SK-N-SH treated with all-trans-retinoic acid at 6 μM for 48 hours (cell line): ENCODE measurements at regions not wholly inside any gene's neighbourhood (a gene's known extent, or its start where the extent isn't known, plus 50 kb on each side); places are given as distances from the start of the nearest gene placed in this dataset.

Experiments
- ATAC-seq: fragments of 200-7000 bp; cut with Tn5 transposase; 3 replicates; pipeline ENCODE4 v1.9.1; 2020; ENCODE audit warnings: mild to moderate bottlenecking, moderate library complexity
- ARNTL ChIP-seq: fragments of 450-650 bp; formaldehyde crosslinking; IDR thresholded peaks from 2 replicates; pipeline ENCODE4 v1.5.0; 2020; ENCODE audit warnings: low read depth, mild to moderate bottlenecking, moderate library complexity, borderline replicate concordance
- BACH2 ChIP-seq: fragments of 250-450 bp; sonication (Bioruptor Pico); IDR thresholded peaks from 2 replicates; pipeline ENCODE4 v1.9.0; 2021; ENCODE audit warnings: mild to moderate bottlenecking, borderline replicate concordance
- CREB5 ChIP-seq: fragments of 250-450 bp; sonication (Bioruptor Pico); IDR thresholded peaks from 2 replicates; pipeline ENCODE4 v1.5.1; 2020; ENCODE audit warnings: low read depth, mild to moderate bottlenecking, moderate library complexity
- CSDC2 ChIP-seq: fragments of 250-450 bp; sonication (Bioruptor Pico); IDR thresholded peaks from 2 replicates; pipeline ENCODE4 v1.5.0; 2020; ENCODE audit warnings: mild to moderate bottlenecking, moderate library complexity
- CSRNP3 ChIP-seq: fragments of 250-450 bp; sonication (Bioruptor Pico); IDR thresholded peaks from 2 replicates; pipeline ENCODE4 v1.5.1; 2021; ENCODE audit warnings: mild to moderate bottlenecking, moderate library complexity
- ESRRG ChIP-seq: fragments of 250-450 bp; sonication (Bioruptor Pico); IDR thresholded peaks from 2 replicates; pipeline ENCODE4 v1.6.1; 2021; ENCODE audit warnings: mild to moderate bottlenecking
- GLIS3 ChIP-seq: fragments of 250-450 bp; sonication (Bioruptor Pico); IDR thresholded peaks from 2 replicates; pipeline ENCODE4 v1.5.0; 2020; ENCODE audit warnings: mild to moderate bottlenecking, moderate library complexity
- ISL1 ChIP-seq: fragments of 250-450 bp; sonication (Bioruptor Pico); IDR thresholded peaks from 2 replicates; pipeline ENCODE4 v2.1.2; 2022; ENCODE audit warnings: mild to moderate bottlenecking, moderate library complexity
- OSR1 ChIP-seq: fragments of 250-450 bp; sonication (Bioruptor Pico); IDR thresholded peaks from 2 replicates; pipeline ENCODE4 v1.8.0; 2022; ENCODE audit warnings: moderate library complexity, mild to moderate bottlenecking, inconsistent platforms
- PATZ1 ChIP-seq: fragments of 250-450 bp; sonication (Bioruptor Pico); IDR thresholded peaks from 2 replicates; pipeline ENCODE4 v1.8.0; 2020; ENCODE audit warnings: mild to moderate bottlenecking, moderate library complexity, borderline replicate concordance
- POU6F1 ChIP-seq: fragments of 250-450 bp; sonication (Bioruptor Pico); IDR thresholded peaks from 2 replicates; pipeline ENCODE4 v1.8.0; 2021; ENCODE audit warnings: low read depth, mild to moderate bottlenecking, moderate library complexity, borderline replicate concordance
- RARB ChIP-seq: fragments of 250-450 bp; sonication (Bioruptor Pico); IDR thresholded peaks from 2 replicates; pipeline ENCODE4 v1.8.0; 2021; ENCODE audit warnings: mild to moderate bottlenecking, moderate library complexity
- SNAI2 ChIP-seq: fragments of 250-450 bp; sonication (Bioruptor Pico); IDR thresholded peaks from 2 replicates; pipeline ENCODE4 v1.5.0; 2020; ENCODE audit warnings: mild to moderate bottlenecking, moderate library complexity
- TCF4 ChIP-seq: fragments of 250-450 bp; sonication (Bioruptor Pico); IDR thresholded peaks from 2 replicates; pipeline ENCODE4 v1.8.0; 2021; ENCODE audit warnings: mild to moderate bottlenecking, moderate library complexity, borderline replicate concordance
- TOX ChIP-seq: fragments of 250-450 bp; sonication (Bioruptor Pico); IDR thresholded peaks from 2 replicates; pipeline ENCODE4 v1.8.0; 2021; ENCODE audit warnings: mild to moderate bottlenecking, moderate library complexity, borderline replicate concordance
- TSHZ2 ChIP-seq: fragments of 250-450 bp; sonication (Bioruptor Pico); IDR thresholded peaks from 2 replicates; pipeline ENCODE4 v1.5.0; 2020; ENCODE audit warnings: mild to moderate bottlenecking, moderate library complexity
- ZC3H10 ChIP-seq: fragments of 250-450 bp; sonication (Bioruptor Pico); IDR thresholded peaks from 2 replicates; pipeline ENCODE4 v1.5.1; 2021; ENCODE audit warnings: mild to moderate bottlenecking, moderate library complexity
- ZFP3 ChIP-seq: fragments of 250-450 bp; sonication (Bioruptor Pico); IDR thresholded peaks from 2 replicates; pipeline ENCODE4 v1.5.0; 2020; ENCODE audit warnings: mild to moderate bottlenecking, moderate library complexity
- ZFP30 ChIP-seq: fragments of 450-650 bp; formaldehyde crosslinking; IDR thresholded peaks from 2 replicates; pipeline ENCODE4 v1.5.0; 2022; ENCODE audit warnings: mild to moderate bottlenecking, moderate library complexity
- ZNF565 ChIP-seq: fragments of 450-650 bp; formaldehyde crosslinking; conservative IDR thresholded peaks from 2 replicates; pipeline ENCODE4 v1.5.0; 2020; ENCODE audit warnings: low read depth, mild to moderate bottlenecking, moderate library complexity
- ZNF70 ChIP-seq: fragments of 450-650 bp; formaldehyde crosslinking; IDR thresholded peaks from 2 replicates; pipeline ENCODE4 v1.5.0; 2020; ENCODE audit warnings: mild to moderate bottlenecking, moderate library complexity
- ZNF8 ChIP-seq: fragments of 450-650 bp; formaldehyde crosslinking; IDR thresholded peaks from 2 replicates; pipeline ENCODE4 v1.5.0; 2020; ENCODE audit warnings: mild to moderate bottlenecking, moderate library complexity

GRCh38 chr3:8403996-8404395, 97.6 kb upstream of the LMCD1 start:
- no peak for ATAC-seq
- TF ChIP-seq BACH2 (CRISPR knock-in tag) (no peak), TCF4 (no peak), CREB5 (CRISPR knock-in tag) (no peak), OSR1 (no peak), ZNF8 (CRISPR knock-in tag) (no peak), GLIS3 (CRISPR knock-in tag) (no peak), ZFP3 (CRISPR knock-in tag) (no peak), ZFP30 (CRISPR knock-in tag) (no peak)

GRCh38 chr3:8405144-8405543, 96.5 kb upstream of the LMCD1 start:
- TF ChIP-seq ZFP30 (CRISPR knock-in tag) (no peak), TSHZ2 (CRISPR knock-in tag) (no peak), ZNF70 (CRISPR knock-in tag) (no peak), PATZ1 (CRISPR knock-in tag) (no peak), TOX (CRISPR knock-in tag) (no peak), CSDC2 (CRISPR knock-in tag) (no peak), GLIS3 (CRISPR knock-in tag) (no peak), POU6F1 (CRISPR knock-in tag) (no peak), OSR1 (no peak)
- ATAC-seq: no peak

GRCh38 chr3:8406479-8406878, 95.1 kb upstream of the LMCD1 start:
- no peak for ATAC-seq

More at GRCh38 chr3:8406479-8406878, 95.1 kb upstream of the LMCD1 start:
- TF ChIP-seq ZNF70 (CRISPR knock-in tag) (no peak), POU6F1 (CRISPR knock-in tag) (no peak), TCF4 (no peak), OSR1 (no peak), ISL1 (CRISPR knock-in tag) (no peak), RARB (CRISPR knock-in tag) (no peak), ZNF8 (CRISPR knock-in tag) (no peak), TOX (CRISPR knock-in tag) (no peak), CSDC2 (CRISPR knock-in tag) (no peak), ESRRG (no peak), ZFP3 (CRISPR knock-in tag) (no peak), BACH2 (CRISPR knock-in tag) (no peak), ZFP30 (CRISPR knock-in tag) (no peak), ARNTL (CRISPR knock-in tag) (no peak), TSHZ2 (CRISPR knock-in tag) (no peak), CREB5 (CRISPR knock-in tag) (no peak), ZC3H10 (CRISPR knock-in tag) (no peak), SNAI2 (no peak), ZNF565 (CRISPR knock-in tag) (no peak), CSRNP3 (CRISPR knock-in tag) (no peak)
